CD4-positive, alpha-beta T cell (primary cell): ENCODE measurements at regions not wholly inside any gene's neighbourhood (a gene's known extent, or its start where the extent isn't known, plus 50 kb on each side); places are given as distances from the start of the nearest gene placed in this dataset.

Source experiments
- ATAC-seq: fragments of 200-7000 bp; cut with Tn5 transposase; one replicate; pipeline ENCODE4 v1.10.0; 2022; ENCODE audit warnings: mild to moderate bottlenecking; ENCODE audit not compliant: poor library complexity
- CTCF ChIA-PET: fragments of 350-600 bp; sonication (Branson Sonifier 250); formaldehyde crosslinking; loops from one replicate; lab custom pipeline; 2021; ENCODE audit warnings: antibody characterized with exemption, inconsistent platforms; lab: Charles Lee
- POLR2A ChIA-PET: fragments of 350-600 bp; sonication (Branson Sonifier 250); formaldehyde crosslinking; loops from one replicate; lab custom pipeline; 2021; ENCODE audit warnings: antibody characterized with exemption, inconsistent platforms; lab: Charles Lee
- DNase-seq, 14 experiments: peaks; one replicate each; pipeline ENCODE4 v3.0.0-alpha.2; 2013 to 2020; ENCODE audit warnings: mixed read lengths in 2 of 14
- H3K27ac ChIP-seq, 2 donors: one replicate each; pipeline versions ENCODE4 v1.5.1 to v1.7.0; 2013; ENCODE audit warnings: low read length in 2 of 2, low read depth in 1 of 2, mild to moderate bottlenecking in 1 of 2
- H3K27me3 ChIP-seq, 2 experiments: 1 replicate in 1 of 2; 2 replicates in 1 of 2; pipeline versions ENCODE4 v1.6.1 to v1.7.0; 2013; ENCODE audit warnings: low read length in 2 of 2, control low read depth in 1 of 2, mild to moderate bottlenecking in 1 of 2, moderate library complexity in 1 of 2; ENCODE audit not compliant: insufficient read depth in 2 of 2, control insufficient read depth in 1 of 2
- H3K36me3 ChIP-seq: one replicate; pipeline ENCODE4 v1.6.1; 2013; ENCODE audit warnings: low read length, control low read depth; ENCODE audit not compliant: insufficient read depth
- H3K4me1 ChIP-seq: one replicate; pipeline ENCODE4 v1.6.1; 2013; ENCODE audit warnings: low read length, control low read depth; ENCODE audit not compliant: insufficient read depth
- H3K4me3 ChIP-seq: one replicate; pipeline ENCODE4 v1.5.1; 2013; ENCODE audit warnings: mild to moderate bottlenecking, low read length, moderate library complexity
- H3K9me3 ChIP-seq, 2 experiments: 1 replicate in 1 of 2; 2 replicates in 1 of 2; pipeline versions ENCODE4 v1.6.1 to v1.7.0; 2013; ENCODE audit warnings: low read length in 2 of 2, mild to moderate bottlenecking in 2 of 2, control low read depth in 1 of 2, moderate library complexity in 1 of 2; ENCODE audit not compliant: control insufficient read depth in 1 of 2, insufficient read depth in 1 of 2
- H3K27ac Mint-ChIP-seq: one replicate; pipeline ENCODE4 v1.8.0; 2020; ENCODE audit warnings: mixed read lengths
- H3K27me3 Mint-ChIP-seq: one replicate; pipeline ENCODE4 v1.8.0; 2021; ENCODE audit warnings: mixed read lengths
- H3K36me3 Mint-ChIP-seq: one replicate; pipeline ENCODE4 v1.8.0; 2021; ENCODE audit warnings: low read depth, mixed read lengths
- H3K4me1 Mint-ChIP-seq: one replicate; pipeline ENCODE4 v1.8.0; 2021; ENCODE audit warnings: low read depth, mixed read lengths
- H3K4me3 Mint-ChIP-seq: one replicate; pipeline ENCODE4 v1.8.0; 2020; ENCODE audit warnings: mild to moderate bottlenecking, mixed read lengths
- H3K9me3 Mint-ChIP-seq: one replicate; pipeline ENCODE4 v1.8.0; 2020; ENCODE audit warnings: mixed read lengths
- CTCF ChIP-seq: fragments of 200-600 bp; IDR thresholded peaks from one replicate; pipeline ENCODE4 v1.8.0; 2022; ENCODE audit warnings: antibody characterized with exemption, mild to moderate bottlenecking
- intact Hi-C, 2 experiments: fragments of 100-400 bp; cut with DNase I in 1 of 2; cut with micrococcal nuclease in 1 of 2; formaldehyde crosslinking; loops; one replicate each; pipeline versions ENCODE4 v1.15.1 to v1.9.0; 2023 to 2025; cut with DNase I, micrococcal nuclease

- no peaks in the 10 kb centered on the region for H3K27me3 ChIP-seq
- no peaks in the 10 kb centered on the region for H3K4me1 ChIP-seq
- CTCF ChIA-PET = no interaction called here
- H3K27ac Mint-ChIP-seq = no peak overlapping the region
- H3K27me3 Mint-ChIP-seq = no peaks in the 10 kb centered on the region
- POLR2A ChIA-PET = no interaction called here
- no peaks in the 10 kb centered on the region for H3K4me1 Mint-ChIP-seq
- no peaks in the 10 kb centered on the region for H3K9me3 Mint-ChIP-seq
- H3K4me3 ChIP-seq = no peak overlapping the region
- no peaks in the 10 kb centered on the region for H3K36me3 ChIP-seq
- no peak overlapping the region for H3K27ac ChIP-seq
- peaks cover 26% of the 10 kb centered on the region for H3K36me3 Mint-ChIP-seq
- intact Hi-C loops = no loop called here
- DNase-seq (no peak), ATAC-seq (no peak)
- no peaks in the 10 kb centered on the region for H3K9me3 ChIP-seq
- TF ChIP-seq CTCF = no peak
- no peak overlapping the region for H3K4me3 Mint-ChIP-seq
Measured at GRCh38 chr2:186306754-186307153, 179.3 kb upstream of the ZC3H15 start.

- H3K27ac ChIP-seq = no peak overlapping the region
- Mint-ChIP-seq H3K36me3 (peaks cover 37% of the 10 kb centered on the region), H3K9me3 (no peaks in the 10 kb centered on the region), H3K27me3 (no peaks in the 10 kb centered on the region), H3K27ac (no peak overlapping the region), H3K4me3 (no peak overlapping the region), H3K4me1 (no peaks in the 10 kb centered on the region)
- no peaks in the 10 kb centered on the region for H3K27me3 ChIP-seq
- POLR2A ChIA-PET = no interaction called here
- CTCF ChIA-PET = no interaction called here
- intact Hi-C loops = no loop called here
- no peak overlapping the region for H3K4me3 ChIP-seq
- no peaks in the 10 kb centered on the region for H3K4me1 ChIP-seq
- DNase-seq (no peak), ATAC-seq (no peak)
- peaks cover 0 to 2% of the 10 kb centered on the region in 2 experiments for H3K9me3 ChIP-seq
- no peaks in the 10 kb centered on the region for H3K36me3 ChIP-seq
- no peak for TF ChIP-seq CTCF
Measured at GRCh38 chr2:186307871-186308270, 178.2 kb upstream of the ZC3H15 start.

- Histone ChIP-seq H3K36me3 (no peaks in the 10 kb centered on the region), H3K9me3 (peaks cover 0 to 7% of the 10 kb centered on the region in 2 experiments), H3K27ac (no peak overlapping the region), H3K27me3 (no peaks in the 10 kb centered on the region), H3K4me3 (no peak overlapping the region), H3K4me1 (no peaks in the 10 kb centered on the region)
- Mint-ChIP-seq H3K4me1 (no peaks in the 10 kb centered on the region), H3K27me3 (no peaks in the 10 kb centered on the region), H3K9me3 (no peaks in the 10 kb centered on the region), H3K4me3 (no peak overlapping the region), H3K36me3 (peaks cover 40% of the 10 kb centered on the region), H3K27ac (no peak overlapping the region)
- TF ChIP-seq CTCF = no peak
- ChIA-PET CTCF (no interaction called here), POLR2A (no interaction called here)
- no peak for ATAC-seq
- no peak for DNase-seq
- intact Hi-C loops = no loop called here
Measured at GRCh38 chr2:186308347-186308746, 177.7 kb upstream of the ZC3H15 start.
